H1 (cell line): ENCODE measurements at regions not wholly inside any gene's neighbourhood (a gene's known extent, or its start where the extent isn't known, plus 50 kb on each side); places are given as distances from the start of the nearest gene placed in this dataset.
"Not testable (repeated sequence)": the region's sequence is repeated elsewhere in the genome, so short reads cannot be mapped to it uniquely, and the experiment has no call there.

Experiments
- CTCF ChIA-PET: fragments of 300-600 bp; sonication (Branson Sonifier 250); formaldehyde crosslinking; loops from one replicate; lab custom pipeline; 2021; ENCODE audit not compliant: partially characterized antibody; lab: Charles Lee
- POLR2A ChIA-PET: fragments of 300-600 bp; sonication (Branson Sonifier 250); formaldehyde crosslinking; loops from one replicate; lab custom pipeline; 2021; ENCODE audit warnings: inconsistent platforms; ENCODE audit not compliant: partially characterized antibody; lab: Charles Lee
- DNase-seq, 2 experiments: peaks; one replicate each; pipeline versions ENCODE4 v3.0.0 to v3.0.0-alpha.2; 2010 to 2022; ENCODE audit warnings: low spot score in 2 of 2, low read depth in 1 of 2, mixed read lengths in 1 of 2
- FAIRE-seq: peaks from 2 replicates; lab custom pipeline; 2011; peaks lifted over from hg19 to GRCh38; lab: Jason Lieb, UNC
- H2AFZ ChIP-seq: 2 replicates; pipeline ENCODE4 v1.8.1; 2012; ENCODE audit warnings: low read length, inconsistent platforms
- H2AK5ac ChIP-seq: 2 replicates; pipeline ENCODE4 v1.6.1; 2013; ENCODE audit warnings: low read depth, low read length
- H2BK120ac ChIP-seq: replicated peaks from 2 replicates; pipeline ENCODE3; 2013; ENCODE audit warnings: low read depth, low read length, inconsistent platforms
- H2BK12ac ChIP-seq: 2 replicates; pipeline ENCODE4 v1.6.1; 2013; ENCODE audit warnings: low read depth, low read length
- H2BK15ac ChIP-seq: 2 replicates; pipeline ENCODE4 v1.6.1; 2013; ENCODE audit warnings: low read length
- H2BK20ac ChIP-seq: 2 replicates; pipeline ENCODE4 v1.6.1; 2013; ENCODE audit warnings: low read length
- H2BK5ac ChIP-seq: 2 replicates; pipeline ENCODE4 v1.6.1; 2013; ENCODE audit warnings: low read depth, low read length
- H3K14ac ChIP-seq: 2 replicates; pipeline ENCODE4 v1.6.1; 2013; ENCODE audit warnings: inconsistent platforms; ENCODE audit not compliant: insufficient read length
- H3K18ac ChIP-seq: 2 replicates; pipeline ENCODE4 v1.6.1; 2013; ENCODE audit warnings: low read length; ENCODE audit errors: extremely low read depth
- H3K23ac ChIP-seq: 2 replicates; pipeline ENCODE4 v1.6.1; 2013; ENCODE audit warnings: inconsistent platforms; ENCODE audit not compliant: insufficient read length
- H3K23me2 ChIP-seq: 2 replicates; pipeline ENCODE4 v1.6.1; 2013; ENCODE audit warnings: low read depth, low read length
- H3K27ac ChIP-seq: 2 replicates; pipeline ENCODE4 v1.6.1; 2011; ENCODE audit warnings: low read depth, low read length, inconsistent platforms
- H3K27me3 ChIP-seq, 4 experiments: replicated peaks in 1 of 4; 1 replicate in 1 of 4; 2 replicates in 3 of 4; pipeline versions ENCODE4 v1.6.1 to v1.8.1; 2011 to 2013; ENCODE audit warnings: low read length in 3 of 4, mild to moderate bottlenecking in 3 of 4, inconsistent platforms in 2 of 4, mixed read lengths in 2 of 4, moderate library complexity in 1 of 4; ENCODE audit not compliant: control insufficient read depth in 3 of 4, insufficient read depth in 3 of 4; ENCODE audit errors: extremely low read depth in 1 of 4
- H3K36me3 ChIP-seq, 4 experiments: 2 replicates each; pipeline versions ENCODE4 v1.6.1 to v1.8.1; 2011 to 2013; ENCODE audit warnings: mild to moderate bottlenecking in 4 of 4, low read length in 3 of 4, moderate library complexity in 2 of 4, control low read depth in 1 of 4, inconsistent platforms in 1 of 4; ENCODE audit not compliant: insufficient read depth in 4 of 4, control insufficient read depth in 2 of 4
- H3K4ac ChIP-seq: replicated peaks from 2 replicates; pipeline ENCODE3; 2013; ENCODE audit warnings: low read length, low read depth, mixed read lengths, inconsistent platforms; ENCODE audit not compliant: insufficient read length
- H3K4me1 ChIP-seq, 4 experiments: replicated peaks in 1 of 4; 1 replicate in 1 of 4; 2 replicates in 3 of 4; pipeline versions ENCODE4 v1.6.1 to v1.8.1; 2011 to 2013; ENCODE audit warnings: low read length in 3 of 4, inconsistent platforms in 2 of 4, mixed read lengths in 1 of 4; ENCODE audit not compliant: insufficient read depth in 4 of 4, control insufficient read depth in 3 of 4
- H3K4me2 ChIP-seq, 2 experiments: 2 replicates each; pipeline versions ENCODE4 v1.6.1 to v1.8.1; 2011 to 2013; ENCODE audit warnings: low read depth in 2 of 2, low read length in 2 of 2, control low read depth in 1 of 2, inconsistent platforms in 1 of 2, mild to moderate bottlenecking in 1 of 2; ENCODE audit not compliant: insufficient read depth in 1 of 2
- H3K4me3 ChIP-seq, 4 experiments: fragments of 200-600, 300-600 bp in 1 of 4; sonication (generic), shearing (Covaris generic), sonication (Bioruptor Twin) in 1 of 4; 2 replicates each; pipeline versions ENCODE4 v1.5.1 to v1.8.1; 2011 to 2016; ENCODE audit warnings: low read length in 4 of 4, low read depth in 3 of 4, control low read depth in 2 of 4, inconsistent platforms in 2 of 4, mild to moderate bottlenecking in 2 of 4, mixed read lengths in 1 of 4, moderate library complexity in 1 of 4; ENCODE audit not compliant: insufficient read depth in 2 of 4; ENCODE audit errors: extremely low read depth in 1 of 4
- H3K56ac ChIP-seq: replicated peaks from 2 replicates; pipeline ENCODE3; 2013; ENCODE audit warnings: low read depth, mild to moderate bottlenecking, mixed read lengths, low read length, inconsistent platforms; ENCODE audit not compliant: insufficient read length
- H3K79me1 ChIP-seq: 2 replicates; pipeline ENCODE4 v1.6.1; 2013; ENCODE audit warnings: low read depth, low read length, control low read depth
- H3K79me2 ChIP-seq, 2 experiments: 2 replicates each; pipeline versions ENCODE4 v1.6.1 to v1.8.1; 2012 to 2013; ENCODE audit warnings: low read length in 2 of 2, mild to moderate bottlenecking in 2 of 2, inconsistent platforms in 1 of 2; ENCODE audit not compliant: insufficient read depth in 2 of 2, control insufficient read depth in 1 of 2
- H3K9ac ChIP-seq, 4 experiments: replicated peaks in 1 of 4; 1 replicate in 1 of 4; 2 replicates in 3 of 4; pipeline versions ENCODE4 v1.6.1 to v1.8.1; 2011 to 2013; ENCODE audit warnings: low read depth in 3 of 4, low read length in 3 of 4, control low read depth in 2 of 4, mild to moderate bottlenecking in 2 of 4, moderate library complexity in 2 of 4, inconsistent platforms in 1 of 4; ENCODE audit errors: extremely low read depth in 1 of 4
- H3K9me3 ChIP-seq, 2 experiments: 2 replicates each; pipeline versions ENCODE4 v1.6.1 to v1.8.1; 2012 to 2013; ENCODE audit warnings: mild to moderate bottlenecking in 2 of 2, moderate library complexity in 2 of 2, control low read depth in 1 of 2, inconsistent platforms in 1 of 2, low read depth in 1 of 2, low read length in 1 of 2, mixed read lengths in 1 of 2; ENCODE audit not compliant: insufficient read depth in 2 of 2
- H4K20me1 ChIP-seq, 2 experiments: replicated peaks in 1 of 2; 2 replicates each; pipeline versions ENCODE3 to v1.8.1; 2011 to 2013; ENCODE audit warnings: inconsistent platforms in 2 of 2, low read length in 2 of 2, mild to moderate bottlenecking in 1 of 2; ENCODE audit not compliant: insufficient read depth in 2 of 2, control insufficient read depth in 1 of 2
- H4K5ac ChIP-seq: 2 replicates; pipeline ENCODE4 v1.6.1; 2013; ENCODE audit warnings: low read length, low read depth, mixed read lengths, inconsistent platforms; ENCODE audit not compliant: insufficient read length
- H4K8ac ChIP-seq: 2 replicates; pipeline ENCODE4 v1.8.0; 2013; ENCODE audit warnings: mild to moderate bottlenecking, moderate library complexity, low read length, inconsistent platforms; ENCODE audit not compliant: insufficient read depth; ENCODE audit errors: extremely low read depth
- H4K91ac ChIP-seq: replicated peaks from 2 replicates; pipeline ENCODE3; 2013; ENCODE audit warnings: low read length, mixed read lengths, inconsistent platforms; ENCODE audit not compliant: insufficient read length
- CHD2 ChIP-seq: IDR thresholded peaks from 2 replicates; pipeline ENCODE4 v1.6.1; 2012; ENCODE audit warnings: low read length, improper control_type of control experiment
- EGR1 ChIP-seq: IDR thresholded peaks from 2 replicates; pipeline ENCODE4 v1.6.1; 2011; ENCODE audit warnings: low read depth, low read length, borderline replicate concordance
- KDM4A ChIP-seq: IDR thresholded peaks from one replicate; pipeline ENCODE4 v1.7.1; 2012; ENCODE audit warnings: low read depth, mild to moderate bottlenecking, moderate library complexity, low read length, inconsistent platforms; ENCODE audit not compliant: severe bottlenecking
- MAFK ChIP-seq: IDR thresholded peaks from 2 replicates; pipeline ENCODE4 v1.6.1; 2012; ENCODE audit warnings: low read depth, mild to moderate bottlenecking, improper control_type of control experiment, low read length
- PHF8 ChIP-seq: fragments of 200-600 bp; sonication (generic); conservative IDR thresholded peaks from 2 replicates; pipeline ENCODE4 v1.7.1; 2012; ENCODE audit warnings: low read depth, mild to moderate bottlenecking, inconsistent platforms, low read length, moderate library complexity
- TAF7 ChIP-seq: optimal IDR thresholded peaks from 2 replicates; pipeline ENCODE3; 2011; ENCODE audit warnings: low read depth, mild to moderate bottlenecking, inconsistent platforms, low read length, moderate library complexity, borderline replicate concordance
- WGBS, 2 experiments: shearing (Covaris generic) in 1 of 2; methylation state at CpG; one replicate each; pipeline versions ENCODE4 v1.1.6 to v1.1.7; 2013 to 2015; ENCODE audit warnings: low lambda C conversion rate in 2 of 2, mixed read lengths in 2 of 2, inconsistent platforms in 1 of 2, low coverage in 1 of 2, missing lambda C conversion rate in 1 of 2; ENCODE audit not compliant: insufficient replicate concordance in 2 of 2, insufficient coverage in 1 of 2, insufficient read length in 1 of 2; ENCODE audit errors: extremely low coverage in 1 of 2, missing lambda C conversion rate in 1 of 2; 5-methylcytosine and 5-hydroxymethylcytosine counted together
- TF ChIP-seq, protein P1 (sequence below): IDR thresholded peaks from 2 replicates; pipeline ENCODE4 v1.6.1; 2011; ENCODE audit warnings: low read depth, mild to moderate bottlenecking, low read length; ENCODE audit not compliant: insufficient read depth

DNA sequence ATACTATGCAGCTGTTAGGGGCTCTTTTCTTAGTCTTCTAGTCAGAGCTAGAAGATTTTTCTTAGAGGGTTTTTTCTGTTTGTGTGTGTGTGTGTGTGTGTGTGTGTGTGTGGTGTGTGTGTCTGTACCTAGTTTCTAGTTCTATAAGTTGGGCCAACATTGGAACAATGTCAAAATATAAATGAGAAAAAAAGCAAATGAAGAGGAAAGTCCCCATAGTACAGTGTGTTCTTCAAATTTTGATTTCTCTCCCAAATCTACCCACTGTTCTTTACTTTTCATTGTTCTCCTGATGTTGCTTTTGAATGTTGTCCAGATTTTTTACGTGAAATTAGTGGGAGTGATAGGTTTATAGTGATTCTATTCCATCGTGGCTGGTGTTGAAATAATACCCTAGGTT is 2153.4 kb upstream of the RAG2 start (continued):
- TF ChIP-seq KDM4A (no peak), EGR1 (no peak), MAFK (no peak), CHD2 (no peak), TAF7 (no peak), PHF8 (no peak)
- TF ChIP-seq, protein P1, sequence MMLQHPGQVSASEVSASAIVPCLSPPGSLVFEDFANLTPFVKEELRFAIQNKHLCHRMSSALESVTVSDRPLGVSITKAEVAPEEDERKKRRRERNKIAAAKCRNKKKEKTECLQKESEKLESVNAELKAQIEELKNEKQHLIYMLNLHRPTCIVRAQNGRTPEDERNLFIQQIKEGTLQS, result no peak

DNA sequence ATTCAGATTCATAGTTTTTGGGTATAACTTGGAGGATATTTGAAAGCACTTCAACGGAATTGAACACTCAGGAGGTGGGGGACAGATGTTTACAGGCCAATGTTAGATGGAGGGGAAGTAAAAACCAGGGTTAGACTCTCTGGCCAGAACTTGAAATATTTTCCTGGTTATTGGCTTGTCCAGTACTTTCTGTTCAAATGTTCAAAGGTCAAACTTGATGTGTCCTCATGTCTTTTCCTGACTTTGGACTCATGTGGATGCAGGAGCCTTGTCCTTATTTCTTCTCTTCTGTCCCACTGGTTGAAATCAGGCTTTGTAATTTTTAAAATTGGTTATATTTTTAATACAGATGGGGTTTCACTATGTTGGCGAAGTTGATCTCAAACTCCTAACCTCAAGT is 2148.5 kb upstream of the RAG2 start:
- CTCF ChIA-PET, H3K4me3 ChIP-seq, H3K79me2 ChIP-seq, H4K20me1 ChIP-seq, H2BK15ac ChIP-seq, POLR2A ChIA-PET, H3K4me1 ChIP-seq, H3K23ac ChIP-seq, H2AK5ac ChIP-seq, H2BK120ac ChIP-seq, H4K91ac ChIP-seq, H2BK20ac ChIP-seq, H3K18ac ChIP-seq, H3K9ac ChIP-seq, H2BK12ac ChIP-seq, H3K9me3 ChIP-seq, H4K5ac ChIP-seq, H2BK5ac ChIP-seq, FAIRE-seq, H3K36me3 ChIP-seq, H3K23me2 ChIP-seq, H3K56ac ChIP-seq, H3K27me3 ChIP-seq, H3K14ac ChIP-seq, H3K4me2 ChIP-seq, H3K27ac ChIP-seq, H4K8ac ChIP-seq, H3K4ac ChIP-seq, DNase-seq, H3K79me1 ChIP-seq, H2AFZ ChIP-seq: not testable (repeated sequence)
- 92% methylated on average over 2 of the region's 2 CpGs; no CpG with 5 or more reads in 1 of the 2 experiments for WGBS, 2 experiments
